ENCODE measurements at regions not wholly inside any gene's neighbourhood (a gene's known extent, or its start where the extent isn't known, plus 50 kb on each side); places are given as distances from the start of the nearest gene placed in this dataset.

GRCh38 chr6:165186041-165186440 lies 123.4 kb downstream of the C6orf118 start:
- H3K27ac ChIP-seq, result no peak overlapping the region

GRCh38 chr6:165184192-165184979 lies 125.0 kb downstream of the C6orf118 start:
- no peak for TF ChIP-seq CTCF (conservative IDR thresholded peaks at IDR 0.05)
- H3K27ac ChIP-seq, result no peak overlapping the region

More at GRCh38 chr6:165186041-165186440, 123.4 kb downstream of the C6orf118 start:
- TF ChIP-seq CTCF (conservative IDR thresholded peaks at IDR 0.05), result no peak

DNA sequence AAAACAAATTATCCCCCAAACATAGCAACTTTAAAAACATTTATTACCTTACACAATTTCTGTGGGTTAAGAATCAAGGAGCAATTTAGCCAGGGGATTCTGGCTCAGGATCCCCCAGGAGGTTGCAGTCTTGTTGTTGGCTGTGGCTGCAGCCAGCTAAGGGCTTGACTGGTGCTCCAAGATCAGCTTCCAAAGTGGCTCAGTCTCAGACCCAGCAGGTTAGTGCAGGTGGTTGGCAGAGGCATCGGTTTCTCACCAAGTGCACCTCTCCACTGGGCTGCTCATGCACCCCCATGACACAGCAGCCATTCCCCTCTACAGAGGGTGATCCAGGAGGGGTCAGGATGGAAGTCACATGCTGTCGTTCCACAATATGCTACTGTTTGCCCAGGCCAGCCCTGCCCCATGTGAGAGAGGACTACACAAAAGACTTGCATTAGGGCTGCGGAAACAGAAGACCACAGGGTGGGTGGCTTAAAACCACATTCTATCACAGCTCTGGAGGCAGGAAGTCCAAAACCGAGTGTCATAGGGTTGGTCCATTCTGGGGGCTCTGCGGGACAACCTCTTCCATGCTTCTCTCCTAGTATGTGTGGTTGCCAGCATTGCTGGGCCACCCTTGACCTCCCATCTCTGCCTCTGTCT lies 125.8 kb downstream of the C6orf118 start:
- H3K27ac ChIP-seq, result no peak overlapping the region
- no peak for TF ChIP-seq CTCF (conservative IDR thresholded peaks at IDR 0.05)

DNA sequence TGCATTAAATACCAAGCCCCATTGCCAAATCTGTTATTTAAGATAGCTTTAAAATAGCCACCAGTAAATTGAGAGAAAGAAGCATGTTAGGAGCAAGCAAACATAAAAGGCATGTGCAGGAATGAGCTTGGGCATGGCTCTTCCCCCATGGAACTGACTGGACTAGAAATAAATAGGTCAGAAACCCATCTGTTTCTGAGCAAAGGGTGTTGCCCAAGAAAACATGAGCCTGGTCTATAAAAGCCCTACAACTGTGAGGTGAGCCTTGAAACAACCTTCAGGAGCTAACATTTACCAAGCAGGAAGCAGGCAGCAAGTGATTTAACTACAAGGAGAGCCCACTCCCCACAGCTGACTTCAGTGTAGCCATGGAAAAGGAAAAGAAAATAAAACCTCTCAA lies 126.3 kb downstream of the C6orf118 start:
- no peak overlapping the region for H3K27ac ChIP-seq
- no peak for TF ChIP-seq CTCF (conservative IDR thresholded peaks at IDR 0.05)

DNA sequence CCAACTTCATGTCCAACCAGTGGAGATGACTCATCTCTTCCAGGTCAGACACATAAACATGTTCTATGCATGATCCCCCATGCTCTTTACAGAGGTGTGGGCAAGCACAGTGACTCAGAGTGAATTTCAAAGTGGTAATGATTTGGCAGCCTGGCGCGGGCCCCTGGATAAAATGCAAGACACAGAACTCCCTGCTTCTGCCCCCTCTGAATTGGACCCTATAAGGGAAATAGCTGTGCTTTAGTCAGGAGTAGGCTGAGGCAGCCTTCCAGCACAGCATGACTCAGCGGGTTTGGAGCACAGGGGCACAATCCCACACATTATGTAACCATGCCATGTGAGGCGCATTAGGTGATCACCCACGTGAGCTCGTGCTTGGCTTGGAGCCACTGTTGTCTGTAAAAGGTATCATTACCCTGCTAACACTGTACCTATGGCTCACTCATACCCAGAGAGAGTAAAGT lies 127.4 kb downstream of the C6orf118 start:
- TF ChIP-seq CTCF (conservative IDR thresholded peaks at IDR 0.05), result no peak
- H3K27ac ChIP-seq, result no peak overlapping the region

DNA sequence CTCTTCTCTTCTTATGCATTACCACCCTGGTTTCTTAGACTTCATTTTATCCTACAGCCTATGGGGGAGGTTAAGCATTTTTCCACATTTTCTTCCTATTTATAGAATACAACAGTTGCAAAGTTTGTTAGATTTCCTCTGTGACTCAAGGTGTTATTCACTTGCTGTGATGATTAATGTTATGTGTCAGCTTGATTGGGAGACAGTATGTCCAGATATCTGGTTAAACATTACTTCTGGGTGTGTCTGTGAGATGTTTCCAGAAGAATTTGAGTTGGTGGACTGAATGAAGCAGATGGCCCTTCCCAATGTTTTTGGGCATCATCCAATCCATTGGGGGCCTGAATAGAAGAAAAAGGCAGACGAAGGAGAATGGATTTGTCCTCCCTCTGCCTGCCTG lies 131.3 kb downstream of the C6orf118 start:
- TF ChIP-seq CTCF (conservative IDR thresholded peaks at IDR 0.05), result no peak
- H3K27ac ChIP-seq, result no peak overlapping the region

DNA sequence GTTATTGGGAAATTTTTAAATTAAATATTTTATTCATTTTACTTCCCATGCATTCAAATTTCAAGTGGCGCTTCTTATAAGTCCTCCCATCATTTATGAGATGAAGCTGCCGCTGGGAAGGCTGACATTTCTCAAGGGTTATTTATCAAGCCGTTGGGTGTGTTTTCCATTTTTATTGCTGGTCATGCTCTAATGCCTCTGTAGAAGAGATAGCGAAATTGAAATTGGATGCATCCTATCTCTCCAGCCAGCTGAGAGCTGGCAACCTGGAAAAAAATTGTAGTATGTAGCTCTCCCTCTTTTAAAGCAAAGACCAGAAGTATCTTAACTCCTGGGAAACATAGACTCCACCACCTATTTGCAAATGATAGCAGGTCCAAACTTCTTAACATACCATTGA lies 135.9 kb downstream of the C6orf118 start:
- TF ChIP-seq CTCF (conservative IDR thresholded peaks at IDR 0.05), result no peak
- H3K27ac ChIP-seq, result no peak overlapping the region
